CD4-positive, alpha-beta T cell treated with Interleukin-2 at 100 ng/mL for 4 hours (primary cell): ENCODE measurements at regions not wholly inside any gene's neighbourhood (a gene's known extent, or its start where the extent isn't known, plus 50 kb on each side); places are given as distances from the start of the nearest gene placed in this dataset.

Experiments
- DNase-seq: peaks from one replicate; pipeline ENCODE4 v3.0.0-alpha.2; 2020; ENCODE audit warnings: low spot score

- DNase-seq: no peak
These were observed 455.3 kb upstream of the USP24 start for GRCh38 chr1:55670331-55671082.

GRCh38 chr1:55669293-55669692, 454.1 kb upstream of the USP24 start:
- DNase-seq: no peak

- no peak for DNase-seq
These were observed 447.7 kb upstream of the USP24 start for GRCh38 chr1:55662875-55663274.

GRCh38 chr1:55658917-55659316, 443.8 kb upstream of the USP24 start:
- no peak for DNase-seq

GRCh38 chr1:55654750-55655149, 439.6 kb upstream of the USP24 start:
- DNase-seq: no peak

GRCh38 chr1:55654171-55654570, 439.0 kb upstream of the USP24 start:
- DNase-seq: no peak

GRCh38 chr1:55650444-55650843, 435.3 kb upstream of the USP24 start:
- no peak for DNase-seq

GRCh38 chr1:55646181-55646580, 431.0 kb upstream of the USP24 start:
- no peak for DNase-seq

GRCh38 chr1:55645270-55645669, 430.1 kb upstream of the USP24 start:
- DNase-seq: no peak

- DNase-seq: no peak
These were observed 426.8 kb upstream of the USP24 start for GRCh38 chr1:55641947-55642346.

GRCh38 chr1:55640708-55641473, 425.7 kb upstream of the USP24 start:
- peak; percentile 17 for DNase-seq

- DNase-seq: no peak
These were observed 424.4 kb upstream of the USP24 start for GRCh38 chr1:55639526-55639925.

GRCh38 chr1:55639051-55639450, 423.9 kb upstream of the USP24 start:
- DNase-seq: no peak

- DNase-seq: no peak
These were observed 421.5 kb upstream of the USP24 start for GRCh38 chr1:55636696-55637095.

- DNase-seq: no peak
These were observed 420.7 kb upstream of the USP24 start for GRCh38 chr1:55635856-55636255.

- DNase-seq: no peak
These were observed 419.4 kb upstream of the USP24 start for GRCh38 chr1:55634516-55634915.

- DNase-seq: no peak
These were observed 417.7 kb upstream of the USP24 start for GRCh38 chr1:55632906-55633305.

GRCh38 chr1:55632058-55632457, 416.9 kb upstream of the USP24 start:
- DNase-seq: no peak

GRCh38 chr1:55631509-55631908, 416.3 kb upstream of the USP24 start:
- DNase-seq: no peak

GRCh38 chr1:55626326-55626725, 411.2 kb upstream of the USP24 start:
- no peak for DNase-seq

GRCh38 chr1:55624766-55625165, 409.6 kb upstream of the USP24 start:
- no peak for DNase-seq

- DNase-seq: no peak
These were observed 408.1 kb upstream of the USP24 start for GRCh38 chr1:55623311-55623710.

GRCh38 chr1:55622074-55622473, 406.9 kb upstream of the USP24 start:
- DNase-seq: no peak

- no peak for DNase-seq
These were observed 403.0 kb upstream of the USP24 start for GRCh38 chr1:55618199-55618598.
